Suprapubic skin (tissue), 4 donors: ENCODE measurements at regions not wholly inside any gene's neighbourhood (a gene's known extent, or its start where the extent isn't known, plus 50 kb on each side); places are given as distances from the start of the nearest gene placed in this dataset.

ENCODE experiments used
- DNase-seq, 2 donors: peaks; one replicate each; pipeline ENCODE4 v3.0.0-alpha.2; 2019; ENCODE audit warnings: low spot score in 2 of 2
- H3K27ac ChIP-seq: fragments of 200-600 bp; sonication (generic); one replicate; pipeline ENCODE4 v1.5.1; 2019
- H3K27me3 ChIP-seq: fragments of 200-600 bp; sonication (generic); one replicate; pipeline ENCODE4 v1.5.1; 2019
- H3K36me3 ChIP-seq: fragments of 200-600 bp; sonication (generic); one replicate; pipeline ENCODE4 v1.5.1; 2019
- H3K4me1 ChIP-seq: fragments of 200-600 bp; sonication (generic); one replicate; pipeline ENCODE4 v1.5.1; 2019
- H3K4me3 ChIP-seq: fragments of 200-600 bp; sonication (generic); one replicate; pipeline ENCODE4 v1.5.1; 2019; ENCODE audit warnings: mild to moderate bottlenecking
- H3K9me3 ChIP-seq: fragments of 200-600 bp; sonication (generic); one replicate; pipeline ENCODE4 v1.5.1; 2019
- CTCF ChIP-seq, 2 donors: fragments of 200-600 bp in 1 of 2; fragments of 450-650 bp in 1 of 2; sonication (generic) in 1 of 2; IDR thresholded peaks; one replicate each; pipeline ENCODE4 v1.5.1; 2016 to 2019; ENCODE audit warnings: antibody characterized with exemption in 2 of 2, mild to moderate bottlenecking in 1 of 2, moderate library complexity in 1 of 2
- EP300 ChIP-seq: sonication (generic); formaldehyde crosslinking; IDR thresholded peaks from one replicate; pipeline ENCODE4 v1.6.1; 2017; ENCODE audit warnings: antibody characterized with exemption
- POLR2A ChIP-seq, 2 donors: fragments of 450-650 bp; IDR thresholded peaks; one replicate each; pipeline ENCODE4 v1.6.1; 2017; ENCODE audit warnings: antibody characterized with exemption in 2 of 2, mild to moderate bottlenecking in 2 of 2, moderate library complexity in 2 of 2
- POLR2AphosphoS5 ChIP-seq, 3 donors: sonication (generic); formaldehyde crosslinking; IDR thresholded peaks; one replicate each; pipeline ENCODE4 v1.6.1; 2017; ENCODE audit warnings: antibody characterized with exemption in 3 of 3
- WGBS: methylation state at CpG from one replicate; pipeline ENCODE4 v1.1.5; 2018; 5-methylcytosine and 5-hydroxymethylcytosine counted together

DNA sequence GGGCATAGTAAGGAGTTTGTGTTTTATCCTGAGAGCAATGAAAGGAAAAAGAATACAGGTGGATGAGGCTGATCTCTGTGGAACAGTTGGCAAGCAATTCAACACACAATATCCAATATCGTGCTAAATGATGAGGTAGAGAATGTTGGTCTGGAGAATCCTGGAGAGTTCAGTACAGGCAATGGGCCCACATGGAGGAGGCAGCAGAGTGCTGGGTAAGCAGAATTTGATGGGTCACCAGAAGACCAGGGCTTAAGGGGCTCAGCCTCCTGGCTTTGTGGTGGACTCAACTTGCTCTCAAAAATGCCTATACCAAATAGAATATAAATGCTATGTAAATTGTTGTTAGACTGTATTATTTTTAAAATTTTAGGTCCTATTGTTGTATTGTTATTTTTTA, 271.5 kb upstream of the JARID2 start:
- TF ChIP-seq EP300 (no peak), POLR2AphosphoS5 (IDR thresholded peaks at IDR 0.05) (no peak)
- Histone ChIP-seq H3K4me1 (no peaks in the 10 kb centered on the region), H3K36me3 (no peaks in the 10 kb centered on the region), H3K27ac (no peak overlapping the region), H3K4me3 (no peak overlapping the region), H3K9me3 (no peaks in the 10 kb centered on the region), H3K27me3 (no peaks in the 10 kb centered on the region)
- DNase-seq = no peak
- WGBS = 100% methylated on average over 1 of the region's 1 CpG

DNA sequence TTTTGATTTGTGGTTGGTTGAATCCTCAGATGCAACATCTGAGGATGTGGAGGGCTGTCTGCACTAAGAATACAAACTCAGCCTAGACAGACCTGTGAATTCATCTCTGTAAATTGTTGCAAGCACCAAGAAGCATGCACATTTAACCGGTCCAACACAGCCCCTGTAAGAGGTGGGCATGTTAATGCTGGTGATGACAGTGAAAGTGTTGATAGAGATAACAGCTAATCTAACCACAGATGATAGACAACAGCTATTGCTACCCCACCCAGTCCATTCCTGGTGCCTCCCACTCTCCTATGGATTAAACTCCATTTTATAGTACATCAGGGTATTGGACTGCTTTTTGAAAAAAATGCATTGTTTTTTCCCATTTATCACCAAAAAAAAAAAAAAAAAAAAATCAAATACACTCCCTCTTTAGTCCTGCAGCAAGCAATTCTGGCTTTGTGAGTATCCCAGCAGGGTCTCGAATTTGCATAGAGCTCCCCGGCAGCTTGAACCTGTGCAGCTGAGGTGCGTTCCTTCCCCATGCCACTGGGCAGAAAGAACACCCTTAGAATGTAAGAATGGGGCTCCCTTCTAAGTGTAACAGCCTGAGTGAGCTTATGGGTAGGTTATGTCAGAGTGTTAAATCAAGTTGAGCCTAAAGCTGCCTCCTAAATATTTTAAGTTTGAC, 270.9 kb upstream of the JARID2 start:
- TF ChIP-seq POLR2AphosphoS5 (IDR thresholded peaks at IDR 0.05) (no peak), CTCF (IDR thresholded peaks at IDR 0.05) (no peak), POLR2A (IDR thresholded peaks at IDR 0.05) (no peak), EP300 (no peak)
- 80% methylated on average over 4 of the region's 4 CpGs for WGBS
- DNase-seq = no peak

DNA sequence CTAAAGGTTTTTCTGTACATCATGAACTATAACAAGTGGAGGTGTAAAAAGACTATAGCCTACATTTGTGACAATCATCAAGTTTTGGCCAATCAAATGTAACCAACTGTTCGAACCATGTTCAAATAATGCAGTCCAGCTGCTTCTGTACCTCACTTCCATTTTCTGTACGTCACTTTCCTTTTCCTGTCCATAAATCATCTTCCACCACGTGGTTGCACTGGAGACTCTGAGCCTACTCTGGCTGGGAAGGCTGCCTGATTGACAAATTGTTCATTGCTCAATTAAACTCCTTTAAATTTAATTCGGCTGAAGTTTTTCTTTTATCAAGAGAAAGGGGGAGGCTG, 270.4 kb upstream of the JARID2 start:
- Histone ChIP-seq H3K9me3 (no peaks in the 10 kb centered on the region), H3K27me3 (no peaks in the 10 kb centered on the region)
- no peak for DNase-seq

More for the DNA sequence above, 270.9 kb upstream of the JARID2 start:
- Histone ChIP-seq H3K27ac (no peak overlapping the region), H3K9me3 (no peaks in the 10 kb centered on the region), H3K27me3 (no peaks in the 10 kb centered on the region), H3K4me3 (no peak overlapping the region), H3K4me1 (no peaks in the 10 kb centered on the region), H3K36me3 (no peaks in the 10 kb centered on the region)

DNA sequence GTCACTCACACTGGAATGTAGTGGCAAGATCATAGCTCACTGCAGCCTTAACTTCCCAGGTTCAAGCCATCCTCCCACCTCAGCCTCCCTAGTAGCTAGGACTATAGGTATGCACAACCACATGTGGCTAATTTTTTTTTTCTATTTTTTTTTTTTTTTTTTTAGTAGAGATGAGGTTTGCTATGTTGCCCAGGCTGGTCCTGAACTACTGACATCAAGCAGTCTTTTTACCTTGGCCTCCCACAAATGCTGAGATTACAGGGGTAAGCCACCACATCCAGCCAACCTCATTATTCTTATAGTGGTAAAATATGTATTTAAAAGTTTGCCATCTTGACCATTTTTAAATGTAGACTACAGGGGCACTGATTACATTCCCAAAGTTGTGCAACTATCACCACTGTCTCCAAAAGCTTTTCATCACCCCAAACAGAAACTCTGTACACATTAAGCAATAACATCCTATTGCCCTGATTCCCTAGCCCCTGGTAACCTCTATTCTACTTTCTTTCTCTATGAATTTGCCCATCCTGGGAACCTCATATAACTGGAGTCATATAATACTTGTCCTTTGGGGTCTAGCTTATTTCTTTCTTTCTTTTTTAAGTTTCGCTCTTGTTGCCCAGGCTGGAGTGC, 268.0 kb upstream of the JARID2 start:
- no peak for TF ChIP-seq CTCF (IDR thresholded peaks at IDR 0.05)
- 96% methylated on average over 1 of the region's 1 CpG for WGBS
- DNase-seq = no peak
- no peak overlapping the region for H3K4me3 ChIP-seq
- no peaks in the 10 kb centered on the region for H3K9me3 ChIP-seq
- H3K27me3 ChIP-seq = no peaks in the 10 kb centered on the region
- H3K27ac ChIP-seq = no peak overlapping the region
- H3K4me1 ChIP-seq = no peaks in the 10 kb centered on the region
- H3K36me3 ChIP-seq = no peaks in the 10 kb centered on the region

More for the DNA sequence above, 270.4 kb upstream of the JARID2 start:
- no peaks in the 10 kb centered on the region for H3K4me1 ChIP-seq
- TF ChIP-seq EP300 = no peak
- TF ChIP-seq POLR2A (IDR thresholded peaks at IDR 0.05) = no peak
- no peak for TF ChIP-seq POLR2AphosphoS5 (IDR thresholded peaks at IDR 0.05)
- no peak for TF ChIP-seq CTCF (IDR thresholded peaks at IDR 0.05)
- H3K27ac ChIP-seq = no peak overlapping the region
- H3K4me3 ChIP-seq = no peak overlapping the region
- 27% methylated on average over 4 of the region's 4 CpGs for WGBS
- H3K36me3 ChIP-seq = no peaks in the 10 kb centered on the region

DNA sequence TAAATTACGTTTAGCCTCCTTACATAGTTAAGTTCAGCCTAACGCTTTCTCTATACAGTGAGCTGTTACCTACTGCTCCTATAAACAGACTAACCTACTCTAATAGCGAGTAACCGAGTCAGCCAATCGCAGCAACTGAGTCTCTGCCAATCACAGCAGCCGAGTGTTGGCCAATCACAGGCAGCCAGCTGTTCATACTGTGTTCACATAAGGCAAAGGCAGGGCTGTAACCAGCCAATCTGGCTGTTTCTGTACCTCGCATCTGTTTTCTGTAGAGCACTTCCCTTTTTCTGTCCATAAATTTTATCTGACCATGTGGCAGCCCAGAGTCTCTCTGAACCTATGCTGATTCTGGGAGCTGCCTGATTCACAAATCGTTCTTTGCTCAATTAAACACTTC, 263.9 kb upstream of the JARID2 start:
- H3K4me3 ChIP-seq = no peak overlapping the region
- no peaks in the 10 kb centered on the region for H3K36me3 ChIP-seq
- H3K4me1 ChIP-seq = peaks cover 7% of the 10 kb centered on the region
- no peaks in the 10 kb centered on the region for H3K27me3 ChIP-seq
- DNase-seq = no peak
- WGBS = 78% methylated on average over 8 of the region's 8 CpGs
- H3K27ac ChIP-seq = no peak overlapping the region
- no peaks in the 10 kb centered on the region for H3K9me3 ChIP-seq
- TF ChIP-seq CTCF (IDR thresholded peaks at IDR 0.05) (no peak), POLR2AphosphoS5 (IDR thresholded peaks at IDR 0.05) (no peak), EP300 (no peak), POLR2A (IDR thresholded peaks at IDR 0.05) (no peak)
